ENCODE measurements at regions not wholly inside any gene's neighbourhood (a gene's known extent, or its start where the extent isn't known, plus 50 kb on each side); places are given as distances from the start of the nearest gene placed in this dataset.
"Not testable (repeated sequence)": the region's sequence is repeated elsewhere in the genome, so short reads cannot be mapped to it uniquely, and the experiment has no call there.

GRCh38 chr2:142827170-142827569 is 50.3 kb upstream of the KYNU start:
- no peak for DNase-seq

- DNase-seq = peak in 5 of 56 donors; percentile 0 to 17 (median 1)
These were observed 51.6 kb upstream of the KYNU start for GRCh38 chr2:142825861-142826260.

- DNase-seq = no peak
These were observed 52.7 kb upstream of the KYNU start for GRCh38 chr2:142824756-142825155.

GRCh38 chr2:142822190-142822589 is 55.3 kb upstream of the KYNU start:
- no peak for DNase-seq

- no peak for DNase-seq
These were observed 58.1 kb upstream of the KYNU start for GRCh38 chr2:142819411-142819810.

- DNase-seq = no peak
These were observed 62.1 kb upstream of the KYNU start for GRCh38 chr2:142815375-142815774.

- DNase-seq = no peak
These were observed 63.3 kb upstream of the KYNU start for GRCh38 chr2:142813830-142814829.

- DNase-seq = not testable (repeated sequence)
These were observed 65.8 kb upstream of the KYNU start for GRCh38 chr2:142811644-142812043.

GRCh38 chr2:142805244-142805643 is 72.2 kb upstream of the KYNU start:
- no peak for DNase-seq

GRCh38 chr2:142803158-142803557 is 74.3 kb upstream of the KYNU start:
- no peak for DNase-seq

- no peak for DNase-seq
These were observed 80.9 kb upstream of the KYNU start for GRCh38 chr2:142796588-142796987.

GRCh38 chr2:142796161-142796560 is 81.3 kb upstream of the KYNU start:
- DNase-seq = no peak

GRCh38 chr2:142794850-142795249 is 82.6 kb upstream of the KYNU start:
- no peak for DNase-seq

- DNase-seq = not testable (repeated sequence)
These were observed 85.1 kb upstream of the KYNU start for GRCh38 chr2:142792328-142792727.

GRCh38 chr2:142791335-142791734 is 86.1 kb upstream of the KYNU start:
- no peak for DNase-seq

GRCh38 chr2:142786918-142787702 is 90.4 kb upstream of the KYNU start:
- no peak for DNase-seq

- DNase-seq = no peak
These were observed 94.5 kb upstream of the KYNU start for GRCh38 chr2:142782942-142783443.

- no peak for DNase-seq
These were observed 96.3 kb upstream of the KYNU start for GRCh38 chr2:142781146-142781545.

- no peak for DNase-seq
These were observed 99.2 kb upstream of the KYNU start for GRCh38 chr2:142778289-142778688.

- no peak for DNase-seq
These were observed 99.7 kb upstream of the KYNU start for GRCh38 chr2:142777742-142778141.

GRCh38 chr2:142769761-142770160 is 107.7 kb upstream of the KYNU start:
- no peak for DNase-seq

- DNase-seq = no peak
These were observed 109.6 kb upstream of the KYNU start for GRCh38 chr2:142767847-142768246.

All from nucleus accumbens (tissue), 56 donors.